Activated CD4-positive, CD25-positive, alpha-beta regulatory T cell (primary cell): ENCODE measurements at regions not wholly inside any gene's neighbourhood (a gene's known extent, or its start where the extent isn't known, plus 50 kb on each side); places are given as distances from the start of the nearest gene placed in this dataset.
"Not testable (repeated sequence)": the region's sequence is repeated elsewhere in the genome, so short reads cannot be mapped to it uniquely, and the experiment has no call there.

Source experiments
- DNase-seq, 4 experiments: peaks; one replicate each; lab custom pipeline; 2025; lab: John Stamatoyannopoulos, UW

- no peak for DNase-seq
Measured at GRCh38 chrX:63466690-63467089, 115.6 kb upstream of the SPIN4 start.

GRCh38 chrX:63458981-63459380, 107.8 kb upstream of the SPIN4 start:
- no peak for DNase-seq

- DNase-seq = no peak
Measured at GRCh38 chrX:63453571-63453970, 102.4 kb upstream of the SPIN4 start.

DNA sequence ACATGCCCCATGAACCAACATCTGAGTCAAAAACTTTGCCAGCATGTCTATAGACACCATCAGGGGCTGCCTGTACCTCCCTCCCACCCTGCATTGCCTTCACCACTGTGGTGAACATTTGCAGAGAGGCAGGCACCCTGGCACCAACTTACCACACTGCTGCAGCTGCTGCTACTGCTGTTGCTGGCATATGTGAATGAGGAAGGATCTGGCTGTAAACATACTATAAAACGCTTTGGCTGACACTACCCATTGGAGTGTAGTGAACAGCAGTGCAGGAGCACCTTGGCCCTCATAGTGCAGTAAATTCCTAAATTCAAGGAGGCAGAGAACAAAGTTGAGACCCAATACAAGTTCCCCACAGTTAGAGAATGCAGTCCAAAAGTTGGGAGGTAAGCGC, 90.6 kb upstream of the SPIN4 start:
- no peak for DNase-seq

GRCh38 chrX:63439580-63439979, 88.4 kb upstream of the SPIN4 start:
- DNase-seq = no peak

- no peak for DNase-seq
Measured at GRCh38 chrX:63436865-63437264, 85.7 kb upstream of the SPIN4 start.

DNA sequence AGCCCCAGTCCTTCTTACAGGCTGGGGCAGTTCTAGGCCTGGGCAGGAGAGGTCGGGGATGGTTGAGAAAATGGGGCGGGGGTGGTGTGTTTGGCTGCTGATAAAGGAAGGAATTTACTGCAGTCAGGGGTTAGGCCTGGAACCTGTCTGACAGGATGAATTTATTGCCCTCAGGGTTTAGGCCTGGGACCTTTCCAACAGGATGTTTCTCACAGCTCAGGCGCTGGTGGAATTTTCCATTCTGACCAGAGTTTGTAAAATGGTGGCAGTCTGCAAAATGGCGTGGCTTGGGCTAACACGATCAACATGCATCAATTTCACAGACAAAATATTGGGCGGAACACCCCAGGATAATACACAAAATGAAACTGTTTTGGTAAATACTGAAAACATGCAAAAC, 83.5 kb upstream of the SPIN4 start:
- DNase-seq = no peak

DNA sequence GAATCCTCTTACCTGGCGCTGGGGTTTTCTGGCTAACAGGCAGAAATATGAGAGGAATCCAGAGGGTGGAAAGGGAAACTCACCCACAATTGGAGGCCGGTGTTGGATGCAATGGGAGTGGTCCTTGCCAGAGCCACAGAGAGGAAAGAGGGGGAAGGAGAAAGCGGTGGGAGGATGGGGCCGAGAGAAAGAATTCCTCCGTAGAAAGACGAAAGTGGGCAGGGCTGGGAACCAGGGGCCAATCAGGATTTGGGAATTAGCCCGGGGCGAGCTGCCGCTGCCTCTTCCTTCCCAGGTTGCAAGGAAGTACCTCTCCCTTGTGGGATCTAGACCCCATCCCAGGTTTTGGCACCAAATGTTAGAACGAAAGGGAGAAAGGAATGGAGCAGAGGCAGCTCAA, 83.1 kb upstream of the SPIN4 start:
- DNase-seq = no peak

- no peak for DNase-seq
Measured at GRCh38 chrX:63430026-63430425, 78.9 kb upstream of the SPIN4 start.

- DNase-seq = no peak
Measured at GRCh38 chrX:63428348-63428747, 77.2 kb upstream of the SPIN4 start.

DNA sequence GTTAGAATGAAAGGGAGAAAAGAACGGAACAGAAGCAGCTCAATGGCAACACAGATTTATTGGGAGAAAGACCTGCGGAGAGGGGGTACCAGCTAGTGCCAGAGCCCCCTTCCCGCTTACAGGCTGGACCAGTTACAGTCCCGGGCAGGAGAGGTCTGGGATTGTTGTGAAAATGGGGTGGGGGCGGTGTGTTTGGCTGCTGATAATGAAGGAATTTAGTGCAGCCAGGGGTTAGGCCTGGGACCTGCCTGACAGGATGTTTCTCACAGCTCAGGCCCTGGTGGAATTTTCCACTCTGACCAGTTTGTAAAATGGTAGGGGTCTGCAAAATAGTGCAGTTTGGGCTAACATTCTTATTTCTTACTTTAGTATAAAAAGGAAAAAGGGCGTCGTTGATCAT, 75.4 kb upstream of the SPIN4 start:
- no peak for DNase-seq

DNA sequence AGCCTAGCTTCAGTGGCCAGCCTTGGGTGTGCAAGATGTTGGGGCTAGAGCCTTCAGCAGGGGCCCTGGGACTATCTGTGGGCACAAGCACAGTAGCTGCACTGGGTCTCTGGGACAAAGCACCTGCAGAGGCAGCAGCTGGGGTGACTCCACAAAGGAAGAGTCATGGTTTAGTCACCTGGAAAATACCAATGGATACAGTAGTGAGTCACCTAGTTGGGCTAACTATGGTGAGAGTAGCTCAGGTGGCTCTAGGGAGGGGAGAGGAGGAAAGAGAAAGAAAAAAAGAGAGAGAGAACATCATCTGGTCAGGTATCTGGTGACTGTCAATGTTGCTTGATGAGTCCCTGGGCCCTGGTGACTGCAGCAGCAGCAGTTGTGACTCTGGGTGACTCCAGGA, 72.9 kb upstream of the SPIN4 start:
- no peak for DNase-seq

DNA sequence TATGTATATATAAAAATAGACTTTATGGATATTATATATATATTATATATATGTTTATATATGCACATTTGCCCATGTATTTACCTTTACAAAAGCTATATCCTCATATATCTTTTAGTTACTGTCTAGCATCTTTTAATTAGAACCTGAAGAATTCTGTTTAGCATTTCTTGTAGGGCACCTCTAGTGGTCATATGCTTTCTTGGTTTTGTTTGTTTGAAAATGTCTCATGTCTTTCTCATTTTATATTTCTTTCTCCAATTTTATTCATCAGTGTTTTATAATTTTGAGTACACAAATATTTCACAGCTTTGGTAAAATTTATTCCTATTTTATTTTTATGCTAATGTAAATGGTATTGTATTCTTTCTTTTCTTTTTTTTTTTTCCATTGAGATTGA, 70.3 kb upstream of the SPIN4 start:
- no peak for DNase-seq

- DNase-seq = no peak
Measured at GRCh38 chrX:63418211-63418610, 67.1 kb upstream of the SPIN4 start.

GRCh38 chrX:63417649-63418048, 66.5 kb upstream of the SPIN4 start:
- DNase-seq = no peak

DNA sequence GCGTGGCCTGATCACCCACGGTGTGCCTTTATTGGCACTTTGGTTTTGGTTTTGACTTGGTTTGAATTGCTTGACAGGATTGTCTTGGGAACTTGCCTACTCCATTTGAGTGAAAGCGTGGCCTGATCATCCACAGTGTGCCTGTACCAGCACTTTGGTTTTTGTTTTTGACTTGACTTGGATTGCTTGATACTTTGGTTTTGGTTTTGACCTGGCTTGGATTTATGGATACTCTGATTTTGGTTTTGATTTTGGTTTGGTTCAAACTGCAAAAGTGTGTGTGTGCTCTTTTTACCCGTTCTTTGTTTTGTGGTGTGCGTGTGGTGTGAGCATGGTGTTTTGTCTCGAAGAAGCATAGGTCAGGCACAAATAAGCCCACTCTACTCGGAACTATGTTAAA, 58.8 kb upstream of the SPIN4 start:
- DNase-seq = not testable (repeated sequence)

DNA sequence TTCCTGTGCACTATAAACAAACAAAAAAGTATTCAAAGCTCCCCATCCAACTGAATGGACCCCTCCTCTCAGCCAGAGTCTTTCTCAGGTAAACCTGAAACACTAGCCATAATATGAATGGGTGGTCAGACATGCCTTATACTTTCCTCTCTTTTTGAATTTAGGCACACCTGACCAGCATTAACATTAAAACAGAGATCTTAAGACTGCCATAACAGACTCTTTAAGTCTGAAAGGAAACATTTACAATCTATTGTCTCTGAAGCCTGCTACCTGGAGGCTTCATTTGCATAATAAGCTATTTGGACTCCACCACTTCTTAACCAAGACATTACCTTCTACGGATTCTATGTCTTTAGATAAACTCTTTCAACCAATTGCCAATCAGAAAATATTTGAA, 56.9 kb upstream of the SPIN4 start:
- no peak for DNase-seq

DNA sequence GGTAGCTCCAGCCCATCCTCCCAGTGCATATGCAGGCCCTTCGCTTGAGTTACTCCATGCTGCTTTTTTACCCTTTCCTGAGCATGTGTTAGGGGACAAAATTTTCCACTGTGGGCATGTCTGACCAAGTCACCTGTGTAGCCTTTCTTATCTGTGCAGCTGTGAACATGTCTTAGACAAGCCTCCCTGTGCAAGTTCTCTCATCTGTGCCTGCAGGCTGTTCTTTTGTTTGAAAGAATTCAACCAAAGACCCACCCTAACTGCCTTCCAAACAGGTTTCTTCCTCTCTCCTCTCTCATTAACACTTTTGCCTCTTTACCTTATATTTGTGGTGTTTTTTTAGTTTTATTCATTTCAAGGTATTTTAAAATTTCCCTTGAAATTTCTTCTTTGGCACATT, 53.2 kb upstream of the SPIN4 start:
- no peak for DNase-seq

- no peak for DNase-seq
Measured at GRCh38 chrX:63402106-63402505, 51.0 kb upstream of the SPIN4 start.
